ENCODE measurements at regions not wholly inside any gene's neighbourhood (a gene's known extent, or its start where the extent isn't known, plus 50 kb on each side); places are given as distances from the start of the nearest gene placed in this dataset.
"Not testable (repeated sequence)": the region's sequence is repeated elsewhere in the genome, so short reads cannot be mapped to it uniquely, and the experiment has no call there.

- Histone ChIP-seq H3K4me3 (no peak overlapping the region), H3K36me3 (no peaks in the 10 kb centered on the region), H3K27me3 (no peaks in the 10 kb centered on the region), H3K9ac (no peak overlapping the region), H3K9me3 (no peaks in the 10 kb centered on the region), H3K4me2 (no peak overlapping the region), H4K20me1 (no peaks in the 10 kb centered on the region), H3K4me1 (no peaks in the 10 kb centered on the region), H3K27ac (no peak overlapping the region)
- TF ChIP-seq Cebpa-rat (IDR thresholded peaks at IDR 0.05): no peak
Observed at GRCh38 chr4:57973819-57974218, 863.6 kb upstream of the IGFBP7 start.

- Histone ChIP-seq H3K9ac (no peak overlapping the region), H3K4me2 (no peak overlapping the region), H3K4me3 (no peak overlapping the region), H3K4me1 (no peaks in the 10 kb centered on the region), H3K36me3 (no peaks in the 10 kb centered on the region), H3K27me3 (no peaks in the 10 kb centered on the region), H3K27ac (no peak overlapping the region), H3K9me3 (peaks cover 24% of the 10 kb centered on the region), H4K20me1 (no peaks in the 10 kb centered on the region)
- no peak for TF ChIP-seq Cebpa-rat (IDR thresholded peaks at IDR 0.05)
Observed at GRCh38 chr4:57971261-57971660, 861.1 kb upstream of the IGFBP7 start.

- Histone ChIP-seq H3K4me1 (no peaks in the 10 kb centered on the region), H3K4me3 (no peak overlapping the region), H3K4me2 (no peak overlapping the region), H3K36me3 (no peaks in the 10 kb centered on the region), H3K9ac (no peak overlapping the region), H3K27me3 (no peaks in the 10 kb centered on the region), H3K27ac (no peak overlapping the region), H4K20me1 (no peaks in the 10 kb centered on the region), H3K9me3 (peaks cover 33% of the 10 kb centered on the region)
- TF ChIP-seq Cebpa-rat (IDR thresholded peaks at IDR 0.05): no peak
Observed at GRCh38 chr4:57966987-57967760, 857.0 kb upstream of the IGFBP7 start.

GRCh38 chr4:57965431-57965830 lies 855.2 kb upstream of the IGFBP7 start:
- not testable (repeated sequence) for H3K4me2 ChIP-seq, H3K36me3 ChIP-seq, H3K4me3 ChIP-seq, H3K4me1 ChIP-seq, H4K20me1 ChIP-seq, H3K27me3 ChIP-seq, H3K27ac ChIP-seq, H3K9ac ChIP-seq
- H3K9me3 ChIP-seq: peaks cover 33% of the 10 kb centered on the region

- no peak overlapping the region for H3K4me3 ChIP-seq
- no peaks in the 10 kb centered on the region for H4K20me1 ChIP-seq
- no peak overlapping the region for H3K27ac ChIP-seq
- H3K9me3 ChIP-seq: no peaks in the 10 kb centered on the region
- no peaks in the 10 kb centered on the region for H3K36me3 ChIP-seq
- no peaks in the 10 kb centered on the region for H3K4me1 ChIP-seq
- no peaks in the 10 kb centered on the region for H3K27me3 ChIP-seq
- H3K9ac ChIP-seq: no peak overlapping the region
- H3K4me2 ChIP-seq: no peak overlapping the region
- no peak for TF ChIP-seq Cebpa-rat (IDR thresholded peaks at IDR 0.05)
Observed at GRCh38 chr4:57945298-57945697, 835.1 kb upstream of the IGFBP7 start.

GRCh38 chr4:57943682-57944081 lies 833.5 kb upstream of the IGFBP7 start:
- Histone ChIP-seq H3K4me3 (no peak overlapping the region), H3K27me3 (no peaks in the 10 kb centered on the region), H3K36me3 (no peaks in the 10 kb centered on the region), H3K27ac (no peak overlapping the region), H3K9me3 (no peaks in the 10 kb centered on the region), H3K9ac (no peak overlapping the region), H4K20me1 (no peaks in the 10 kb centered on the region), H3K4me1 (no peaks in the 10 kb centered on the region), H3K4me2 (peak overlapping the region; percentile 22; the same call in 1 of the 2 replicates)
- TF ChIP-seq Cebpa-rat (IDR thresholded peaks at IDR 0.05): no peak

- not testable (repeated sequence) for H3K27me3 ChIP-seq, H4K20me1 ChIP-seq, H3K36me3 ChIP-seq, H3K9ac ChIP-seq, H3K4me2 ChIP-seq, H3K4me1 ChIP-seq, H3K9me3 ChIP-seq, H3K27ac ChIP-seq, H3K4me3 ChIP-seq
Observed at GRCh38 chr4:57937326-57937725, 827.1 kb upstream of the IGFBP7 start.

GRCh38 chr4:57926311-57926710 lies 816.1 kb upstream of the IGFBP7 start:
- H3K9ac ChIP-seq: no peak overlapping the region
- no peak overlapping the region for H3K4me3 ChIP-seq
- no peak overlapping the region for H3K27ac ChIP-seq
- H4K20me1 ChIP-seq: no peaks in the 10 kb centered on the region
- H3K4me2 ChIP-seq: no peak overlapping the region
- TF ChIP-seq Cebpa-rat (IDR thresholded peaks at IDR 0.05): no peak
- no peaks in the 10 kb centered on the region for H3K9me3 ChIP-seq
- H3K27me3 ChIP-seq: no peaks in the 10 kb centered on the region
- H3K36me3 ChIP-seq: no peaks in the 10 kb centered on the region
- no peaks in the 10 kb centered on the region for H3K4me1 ChIP-seq

GRCh38 chr4:57924951-57925350 lies 814.8 kb upstream of the IGFBP7 start:
- no peak overlapping the region for H3K27ac ChIP-seq
- no peaks in the 10 kb centered on the region for H3K9me3 ChIP-seq
- H3K9ac ChIP-seq: no peak overlapping the region
- no peaks in the 10 kb centered on the region for H3K36me3 ChIP-seq
- no peaks in the 10 kb centered on the region for H4K20me1 ChIP-seq
- no peaks in the 10 kb centered on the region for H3K27me3 ChIP-seq
- H3K4me3 ChIP-seq: no peak overlapping the region
- no peaks in the 10 kb centered on the region for H3K4me1 ChIP-seq
- no peak for TF ChIP-seq Cebpa-rat (IDR thresholded peaks at IDR 0.05)
- H3K4me2 ChIP-seq: no peak overlapping the region

GRCh38 chr4:57916479-57916878 lies 806.3 kb upstream of the IGFBP7 start:
- no peak overlapping the region for H3K4me2 ChIP-seq
- H3K4me3 ChIP-seq: no peak overlapping the region
- no peaks in the 10 kb centered on the region for H4K20me1 ChIP-seq
- no peaks in the 10 kb centered on the region for H3K27me3 ChIP-seq
- no peak for TF ChIP-seq Cebpa-rat (IDR thresholded peaks at IDR 0.05)
- no peak overlapping the region for H3K27ac ChIP-seq
- no peak overlapping the region for H3K9ac ChIP-seq
- no peaks in the 10 kb centered on the region for H3K36me3 ChIP-seq
- 0 out of 2 replicates have a peak, but pooled peaks cover 5% of the 10 kb centered on the region for H3K9me3 ChIP-seq
- no peaks in the 10 kb centered on the region for H3K4me1 ChIP-seq

GRCh38 chr4:57911203-57911602 lies 801.0 kb upstream of the IGFBP7 start:
- H3K9me3 ChIP-seq: no peaks in the 10 kb centered on the region
- H3K4me1 ChIP-seq: no peaks in the 10 kb centered on the region
- H3K27me3 ChIP-seq: no peaks in the 10 kb centered on the region
- no peak for TF ChIP-seq Cebpa-rat (IDR thresholded peaks at IDR 0.05)
- H4K20me1 ChIP-seq: no peaks in the 10 kb centered on the region
- no peak overlapping the region for H3K4me3 ChIP-seq
- no peak overlapping the region for H3K4me2 ChIP-seq
- no peaks in the 10 kb centered on the region for H3K36me3 ChIP-seq
- H3K27ac ChIP-seq: no peak overlapping the region
- H3K9ac ChIP-seq: no peak overlapping the region

All from BLaER1 (cell line).